Spleen (tissue), 11 donors: ENCODE measurements at regions not wholly inside any gene's neighbourhood (a gene's known extent, or its start where the extent isn't known, plus 50 kb on each side); places are given as distances from the start of the nearest gene placed in this dataset.

ENCODE experiments used
- DNase-seq: peaks from one replicate; pipeline ENCODE4 v3.0.0-alpha.2; 2020
- H3K27ac ChIP-seq, 8 donors: fragments of 200-600 bp; sonication (generic) in 7 of 8; 1 replicate in 4 of 8; 2 replicates in 4 of 8; pipeline versions ENCODE4 v1.5.0 to v1.8.0; 2016 to 2021; ENCODE audit warnings: inconsistent platforms in 4 of 8, mild to moderate bottlenecking in 4 of 8, moderate library complexity in 1 of 8
- H3K27me3 ChIP-seq, 7 donors: fragments of 200-600 bp; sonication (generic) in 6 of 7; replicated peaks in 1 of 7; 1 replicate in 4 of 7; 2 replicates in 3 of 7; pipeline versions ENCODE4 v1.5.0 to v1.8.0; 2016 to 2021; ENCODE audit warnings: inconsistent platforms in 3 of 7, mild to moderate bottlenecking in 1 of 7
- H3K36me3 ChIP-seq, 6 donors: fragments of 200-600 bp; sonication (generic) in 5 of 6; 1 replicate in 4 of 6; 2 replicates in 2 of 6; pipeline versions ENCODE4 v1.5.0 to v1.8.0; 2016 to 2021; ENCODE audit warnings: inconsistent platforms in 2 of 6
- H3K4me1 ChIP-seq, 6 donors: fragments of 200-600 bp; sonication (generic) in 5 of 6; 1 replicate in 3 of 6; 2 replicates in 3 of 6; pipeline versions ENCODE4 v1.5.0 to v1.8.0; 2016 to 2021; ENCODE audit warnings: inconsistent platforms in 3 of 6
- H3K4me3 ChIP-seq, 8 donors: fragments of 200-600 bp; sonication (generic) in 7 of 8; 1 replicate in 4 of 8; 2 replicates in 4 of 8; pipeline versions ENCODE4 v1.5.0 to v1.8.0; 2016 to 2021; ENCODE audit warnings: inconsistent platforms in 4 of 8, mild to moderate bottlenecking in 4 of 8, moderate library complexity in 2 of 8
- H3K9me3 ChIP-seq, 8 donors: fragments of 200-600 bp; sonication (generic) in 7 of 8; 1 replicate in 4 of 8; 2 replicates in 4 of 8; pipeline versions ENCODE4 v1.5.0 to v1.8.0; 2016 to 2021; ENCODE audit warnings: inconsistent platforms in 4 of 8
- CTCF ChIP-seq, 11 experiments: fragments of 200-600 bp in 7 of 11; fragments of 450-650 bp in 4 of 11; sonication (generic) in 4 of 11; IDR thresholded peaks in 8 of 11; conservative IDR thresholded peaks in 3 of 11; 1 replicate in 7 of 11; 2 replicates in 4 of 11; pipeline versions ENCODE4 v1.4.0 to v1.8.0; 2016 to 2021; ENCODE audit warnings: antibody characterized with exemption in 11 of 11, inconsistent platforms in 4 of 11, mild to moderate bottlenecking in 1 of 11
- POLR2A ChIP-seq, 3 donors: fragments of 450-650 bp; IDR thresholded peaks; one replicate each; pipeline ENCODE4 v1.5.1; 2017; ENCODE audit warnings: antibody characterized with exemption in 3 of 3, mild to moderate bottlenecking in 1 of 3
- POLR2AphosphoS5 ChIP-seq, 3 donors: sonication (generic); formaldehyde crosslinking; IDR thresholded peaks; one replicate each; pipeline ENCODE4 v1.5.1; 2017; ENCODE audit warnings: antibody characterized with exemption in 3 of 3
- whole genome bisulfite sequencing, 5 donors: extraction: QIAGEN DNeasy Blood & Tissue Kit in 3 of 5; methylation state at CpG; one replicate each; pipeline versions ENCODE4 v1.1.5 to v1.1.7; 2013 to 2018; 5-methylcytosine and 5-hydroxymethylcytosine counted together
- intact Hi-C: fragments of 100-400 bp; cut with DNase I; formaldehyde crosslinking; loops from one replicate; pipeline ENCODE4 v1.15.0; 2023; ENCODE audit warnings: low total_unique reads
- donor health status: healthy with polysubstance abuse.
- donor health status: DM: no; HTN: no; CAD: no; lungs with moderate emphysema.
- donor health status: DM: no; HTN: no; CAD: no.
- donor health status: Bipolar disorder and iron deficiency.
- donor health status: healthy.
- donor health status: DM: no; HTN: no; CAD: no.
- donor health status: DM: yes; HTN: yes; CAD: no.

- DNase-seq: no peak
- Histone ChIP-seq H3K4me1 (no peaks in the 10 kb centered on the region), H3K27me3 (peaks cover 0 to 6% (median 0%) of the 10 kb centered on the region in 7 donors), H3K9me3 (no peaks in the 10 kb centered on the region), H3K4me3 (no peak overlapping the region), H3K36me3 (no peaks in the 10 kb centered on the region), H3K27ac (no peak overlapping the region)
- TF ChIP-seq POLR2AphosphoS5 (IDR thresholded peaks at IDR 0.05): no peak
- no peak for TF ChIP-seq POLR2A (IDR thresholded peaks at IDR 0.05)
- no peak for TF ChIP-seq CTCF (IDR thresholded peaks at IDR 0.05 in 8 of 11, conservative IDR thresholded peaks at IDR 0.05 in 3 of 11)
- intact Hi-C loops: no loop called here
- WGBS, 5 donors: 87 to 95% (median 88%) methylated on average over 9 of the region's 9 CpGs
Observed at GRCh38 chr16:54484700-54485099, 198.1 kb upstream of the IRX3 start.

- TF ChIP-seq POLR2A (IDR thresholded peaks at IDR 0.05): no peak
- TF ChIP-seq CTCF (IDR thresholded peaks at IDR 0.05 in 8 of 11, conservative IDR thresholded peaks at IDR 0.05 in 3 of 11): no peak
- no peak for TF ChIP-seq POLR2AphosphoS5 (IDR thresholded peaks at IDR 0.05)
- H3K9me3 ChIP-seq: no peaks in the 10 kb centered on the region
- no peak for DNase-seq
- H3K27ac ChIP-seq: no peak overlapping the region
- H3K27me3 ChIP-seq: peaks cover 0 to 6% (median 0%) of the 10 kb centered on the region in 7 donors
- WGBS, 5 donors: 44 to 49% (median 45%) methylated on average over 12 of the region's 12 CpGs
- no peaks in the 10 kb centered on the region for H3K4me1 ChIP-seq
- intact Hi-C loops: no loop called here
- H3K4me3 ChIP-seq: no peak overlapping the region
- H3K36me3 ChIP-seq: no peaks in the 10 kb centered on the region
Observed at GRCh38 chr16:54482892-54483574, 196.4 kb upstream of the IRX3 start.

- intact Hi-C loops: no loop called here
- H3K36me3 ChIP-seq: no peaks in the 10 kb centered on the region
- no peak for DNase-seq
- no peaks in the 10 kb centered on the region for H3K4me1 ChIP-seq
- H3K27ac ChIP-seq: no peak overlapping the region
- no peak overlapping the region for H3K4me3 ChIP-seq
- H3K27me3 ChIP-seq: no peaks in the 10 kb centered on the region
- H3K9me3 ChIP-seq: peaks cover 0 to 10% (median 0%) of the 10 kb centered on the region in 8 donors
- WGBS, 5 donors: 49 to 76% (median 62%) methylated on average over 5 of the region's 5 CpGs
- TF ChIP-seq CTCF (IDR thresholded peaks at IDR 0.05 in 8 of 11, conservative IDR thresholded peaks at IDR 0.05 in 3 of 11): no peak
- TF ChIP-seq POLR2A (IDR thresholded peaks at IDR 0.05): no peak
- no peak for TF ChIP-seq POLR2AphosphoS5 (IDR thresholded peaks at IDR 0.05)
Observed at GRCh38 chr16:54480429-54480828, 193.8 kb upstream of the IRX3 start.

GRCh38 chr16:54479546-54479945 is 193.0 kb upstream of the IRX3 start:
- intact Hi-C loops: no loop called here
- H3K9me3 ChIP-seq: peaks cover 0 to 10% (median 0%) of the 10 kb centered on the region in 8 donors
- no peak overlapping the region for H3K4me3 ChIP-seq
- no peaks in the 10 kb centered on the region for H3K4me1 ChIP-seq
- H3K27me3 ChIP-seq: no peaks in the 10 kb centered on the region
- no peaks in the 10 kb centered on the region for H3K36me3 ChIP-seq
- TF ChIP-seq CTCF (IDR thresholded peaks at IDR 0.05 in 8 of 11, conservative IDR thresholded peaks at IDR 0.05 in 3 of 11) (no peak), POLR2AphosphoS5 (IDR thresholded peaks at IDR 0.05) (no peak), POLR2A (IDR thresholded peaks at IDR 0.05) (no peak)
- no peak overlapping the region for H3K27ac ChIP-seq
- WGBS, 5 donors: 67 to 92% (median 79%) methylated on average over 1 of the region's 1 CpG
- no peak for DNase-seq
